Stimulated activated CD8-positive, alpha-beta memory T cell treated with anti-CD3 and anti-CD28 coated beads, Interleukin-7, amount 100 ng/mL, for 48 hours (primary cell): ENCODE measurements at regions not wholly inside any gene's neighbourhood (a gene's known extent, or its start where the extent isn't known, plus 50 kb on each side); places are given as distances from the start of the nearest gene placed in this dataset.

Experiments
- DNase-seq, 2 donors: peaks; one replicate each; pipeline ENCODE4 v3.0.0-alpha.2; 2020; ENCODE audit warnings: low read depth in 1 of 2; ENCODE audit errors: extremely low read depth in 1 of 2

GRCh38 chr4:18559492-18559891 is 537.9 kb upstream of the LCORL start:
- no peak for DNase-seq

- no peak for DNase-seq
These were observed 534.8 kb upstream of the LCORL start for GRCh38 chr4:18556402-18556801.

GRCh38 chr4:18540349-18540748 is 518.8 kb upstream of the LCORL start:
- DNase-seq = no peak

- no peak for DNase-seq
These were observed 516.6 kb upstream of the LCORL start for GRCh38 chr4:18538121-18538520.

GRCh38 chr4:18536428-18536827 is 514.9 kb upstream of the LCORL start:
- DNase-seq = no peak

- DNase-seq = no peak
These were observed 514.4 kb upstream of the LCORL start for GRCh38 chr4:18535948-18536347.

GRCh38 chr4:18533262-18533775 is 511.8 kb upstream of the LCORL start:
- DNase-seq = no peak

- DNase-seq = no peak
These were observed 510.2 kb upstream of the LCORL start for GRCh38 chr4:18531731-18532130.

GRCh38 chr4:18529482-18529881 is 507.9 kb upstream of the LCORL start:
- DNase-seq = no peak

GRCh38 chr4:18524667-18525066 is 503.1 kb upstream of the LCORL start:
- no peak for DNase-seq

GRCh38 chr4:18518098-18518497 is 496.5 kb upstream of the LCORL start:
- DNase-seq = no peak

- DNase-seq = no peak
These were observed 492.3 kb upstream of the LCORL start for GRCh38 chr4:18513861-18514260.

- no peak for DNase-seq
These were observed 491.2 kb upstream of the LCORL start for GRCh38 chr4:18512718-18513117.

- no peak for DNase-seq
These were observed 490.2 kb upstream of the LCORL start for GRCh38 chr4:18511727-18512126.

GRCh38 chr4:18508786-18509185 is 487.2 kb upstream of the LCORL start:
- no peak for DNase-seq

GRCh38 chr4:18480928-18481327 is 459.4 kb upstream of the LCORL start:
- DNase-seq = no peak

GRCh38 chr4:18480342-18480741 is 458.8 kb upstream of the LCORL start:
- DNase-seq = no peak

- DNase-seq = no peak
These were observed 458.3 kb upstream of the LCORL start for GRCh38 chr4:18479825-18480224.

- no peak for DNase-seq
These were observed 442.5 kb upstream of the LCORL start for GRCh38 chr4:18463987-18464559.

- DNase-seq = no peak
These were observed 436.9 kb upstream of the LCORL start for GRCh38 chr4:18458465-18458864.

- DNase-seq = no peak
These were observed 432.8 kb upstream of the LCORL start for GRCh38 chr4:18454349-18454748.

- DNase-seq = no peak
These were observed 423.6 kb upstream of the LCORL start for GRCh38 chr4:18445110-18445509.

GRCh38 chr4:18444206-18444605 is 422.7 kb upstream of the LCORL start:
- no peak for DNase-seq
